ENCODE measurements at regions not wholly inside any gene's neighbourhood (a gene's known extent, or its start where the extent isn't known, plus 50 kb on each side); places are given as distances from the start of the nearest gene placed in this dataset.

DNA sequence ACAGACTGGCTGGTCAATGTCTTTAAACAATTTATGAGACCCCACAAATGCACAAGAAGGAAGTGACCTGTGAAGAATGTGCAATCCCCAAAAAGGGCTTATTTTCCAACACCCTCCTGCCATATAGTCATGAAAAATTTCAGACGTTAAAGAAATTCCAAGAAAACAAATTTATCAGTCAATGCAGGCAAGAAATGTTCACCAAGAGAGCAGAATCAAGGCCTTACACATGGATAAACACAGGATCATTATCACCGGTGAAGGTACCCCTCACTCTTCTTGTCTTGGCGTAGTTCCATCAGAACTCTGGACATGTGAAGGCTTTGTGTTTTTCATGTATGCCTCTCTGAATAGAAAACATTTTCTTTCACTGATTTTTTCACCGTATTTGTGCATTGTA lies 186.7 kb upstream of the GALNTL6 start:
- TF ChIP-seq, protein P1, sequence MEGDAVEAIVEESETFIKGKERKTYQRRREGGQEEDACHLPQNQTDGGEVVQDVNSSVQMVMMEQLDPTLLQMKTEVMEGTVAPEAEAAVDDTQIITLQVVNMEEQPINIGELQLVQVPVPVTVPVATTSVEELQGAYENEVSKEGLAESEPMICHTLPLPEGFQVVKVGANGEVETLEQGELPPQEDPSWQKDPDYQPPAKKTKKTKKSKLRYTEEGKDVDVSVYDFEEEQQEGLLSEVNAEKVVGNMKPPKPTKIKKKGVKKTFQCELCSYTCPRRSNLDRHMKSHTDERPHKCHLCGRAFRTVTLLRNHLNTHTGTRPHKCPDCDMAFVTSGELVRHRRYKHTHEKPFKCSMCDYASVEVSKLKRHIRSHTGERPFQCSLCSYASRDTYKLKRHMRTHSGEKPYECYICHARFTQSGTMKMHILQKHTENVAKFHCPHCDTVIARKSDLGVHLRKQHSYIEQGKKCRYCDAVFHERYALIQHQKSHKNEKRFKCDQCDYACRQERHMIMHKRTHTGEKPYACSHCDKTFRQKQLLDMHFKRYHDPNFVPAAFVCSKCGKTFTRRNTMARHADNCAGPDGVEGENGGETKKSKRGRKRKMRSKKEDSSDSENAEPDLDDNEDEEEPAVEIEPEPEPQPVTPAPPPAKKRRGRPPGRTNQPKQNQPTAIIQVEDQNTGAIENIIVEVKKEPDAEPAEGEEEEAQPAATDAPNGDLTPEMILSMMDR (IDR thresholded peaks at IDR 0.05 in 2 of 3, conservative IDR thresholded peaks at IDR 0.05 in 1 of 3; ENCODE audit: borderline replicate concordance in 1 of 3, insufficient read depth in 1 of 3, low read depth in 2 of 3, low read length in 2 of 3), result no peak
- TF ChIP-seq POLR2A (IDR thresholded peaks at IDR 0.05; ENCODE audit: borderline replicate concordance, extremely low read depth, insufficient read depth, insufficient read length) (no peak), YY1 (IDR thresholded peaks at IDR 0.05; ENCODE audit: extremely low read depth, insufficient replicate concordance, low read depth, low read length) (no peak), SIN3A (IDR thresholded peaks at IDR 0.05; ENCODE audit: low read depth) (no peak), SRF (IDR thresholded peaks at IDR 0.05; ENCODE audit: low read depth) (no peak), REST (IDR thresholded peaks at IDR 0.05; ENCODE audit: low read depth) (no peak), ZFX (IDR thresholded peaks at IDR 0.05) (no peak), RAD21 (IDR thresholded peaks at IDR 0.05; ENCODE audit: low read depth) (no peak)
